Sigmoid colon (tissue), 4 donors: ENCODE measurements at regions not wholly inside any gene's neighbourhood (a gene's known extent, or its start where the extent isn't known, plus 50 kb on each side); places are given as distances from the start of the nearest gene placed in this dataset.

Experiments
- POLR2A ChIP-seq, 2 donors: fragments of 450-650 bp; IDR thresholded peaks; one replicate each; pipeline ENCODE4 v1.6.1; 2016; ENCODE audit warnings: antibody characterized with exemption in 2 of 2, mild to moderate bottlenecking in 2 of 2, moderate library complexity in 2 of 2
- POLR2AphosphoS5 ChIP-seq, 4 donors: sonication (generic); formaldehyde crosslinking; IDR thresholded peaks; one replicate each; pipeline ENCODE4 v1.6.1; 2017; ENCODE audit warnings: antibody characterized with exemption in 4 of 4
- TF ChIP-seq, protein P1 (sequence below), 4 experiments: fragments of 450-650 bp in 3 of 4; fragments of 200-600 bp in 1 of 4; IDR thresholded peaks; one replicate each; pipeline ENCODE4 v1.5.1; 2016 to 2019; ENCODE audit warnings: antibody characterized with exemption in 4 of 4, mild to moderate bottlenecking in 3 of 4, moderate library complexity in 2 of 4

- no peak for TF ChIP-seq POLR2A (IDR thresholded peaks at IDR 0.05)
- TF ChIP-seq, protein P1, sequence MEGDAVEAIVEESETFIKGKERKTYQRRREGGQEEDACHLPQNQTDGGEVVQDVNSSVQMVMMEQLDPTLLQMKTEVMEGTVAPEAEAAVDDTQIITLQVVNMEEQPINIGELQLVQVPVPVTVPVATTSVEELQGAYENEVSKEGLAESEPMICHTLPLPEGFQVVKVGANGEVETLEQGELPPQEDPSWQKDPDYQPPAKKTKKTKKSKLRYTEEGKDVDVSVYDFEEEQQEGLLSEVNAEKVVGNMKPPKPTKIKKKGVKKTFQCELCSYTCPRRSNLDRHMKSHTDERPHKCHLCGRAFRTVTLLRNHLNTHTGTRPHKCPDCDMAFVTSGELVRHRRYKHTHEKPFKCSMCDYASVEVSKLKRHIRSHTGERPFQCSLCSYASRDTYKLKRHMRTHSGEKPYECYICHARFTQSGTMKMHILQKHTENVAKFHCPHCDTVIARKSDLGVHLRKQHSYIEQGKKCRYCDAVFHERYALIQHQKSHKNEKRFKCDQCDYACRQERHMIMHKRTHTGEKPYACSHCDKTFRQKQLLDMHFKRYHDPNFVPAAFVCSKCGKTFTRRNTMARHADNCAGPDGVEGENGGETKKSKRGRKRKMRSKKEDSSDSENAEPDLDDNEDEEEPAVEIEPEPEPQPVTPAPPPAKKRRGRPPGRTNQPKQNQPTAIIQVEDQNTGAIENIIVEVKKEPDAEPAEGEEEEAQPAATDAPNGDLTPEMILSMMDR (IDR thresholded peaks at IDR 0.05): no peak
- no peak for TF ChIP-seq POLR2AphosphoS5 (IDR thresholded peaks at IDR 0.05)
Measured at GRCh38 chr11:112790286-112790685, 170.9 kb upstream of the NCAM1 start.
